DOHH2 (cell line): ENCODE measurements at regions not wholly inside any gene's neighbourhood (a gene's known extent, or its start where the extent isn't known, plus 50 kb on each side); places are given as distances from the start of the nearest gene placed in this dataset.
"Not testable (repeated sequence)": the region's sequence is repeated elsewhere in the genome, so short reads cannot be mapped to it uniquely, and the experiment has no call there.

Source experiments
- H3F3A ChIP-seq: fragments of 200-600 bp; sonication (generic), shearing (Covaris generic); 2 replicates; pipeline ENCODE4 v1.6.0; 2016; ENCODE audit warnings: antibody characterized with exemption, mild to moderate bottlenecking; ENCODE audit not compliant: control insufficient read depth, insufficient read depth
- H3K27ac ChIP-seq: fragments of 200-600 bp; sonication (generic); 2 replicates; pipeline ENCODE4 v1.5.1; 2014; ENCODE audit warnings: low read depth, mild to moderate bottlenecking, low read length, moderate library complexity
- H3K27me3 ChIP-seq: fragments of 200-600 bp; sonication (generic); 2 replicates; pipeline ENCODE4 v1.6.1; 2014; ENCODE audit warnings: mild to moderate bottlenecking, low read length, mixed read lengths; ENCODE audit not compliant: control insufficient read depth
- H3K36me3 ChIP-seq: fragments of 200-600 bp; sonication (generic); 2 replicates; pipeline ENCODE4 v1.6.1; 2014; ENCODE audit warnings: mild to moderate bottlenecking, low read length, moderate library complexity, mixed read lengths; ENCODE audit not compliant: control insufficient read depth
- H3K4me1 ChIP-seq: fragments of 200-600 bp; sonication (generic); 2 replicates; pipeline ENCODE4 v1.6.1; 2014; ENCODE audit warnings: mild to moderate bottlenecking, low read length, mixed read lengths; ENCODE audit not compliant: control insufficient read depth
- H3K4me2 ChIP-seq: fragments of 200-600 bp; sonication (generic); 2 replicates; pipeline ENCODE4 v1.6.0; 2014; ENCODE audit warnings: mild to moderate bottlenecking, low read length, moderate library complexity
- H3K4me3 ChIP-seq: fragments of 200-600 bp; sonication (generic); 2 replicates; pipeline ENCODE4 v1.5.1; 2014; ENCODE audit warnings: mild to moderate bottlenecking, low read length, mixed read lengths
- H3K79me2 ChIP-seq: fragments of 200-600 bp; sonication (generic); 2 replicates; pipeline ENCODE4 v1.6.1; 2014; ENCODE audit warnings: mild to moderate bottlenecking, low read length, mixed read lengths; ENCODE audit not compliant: control insufficient read depth
- H3K9me2 ChIP-seq: fragments of 200-600 bp; sonication (generic); replicated peaks from 2 replicates; pipeline ENCODE4 v1.6.1; 2014; ENCODE audit warnings: mild to moderate bottlenecking, low read length, mixed read lengths; ENCODE audit not compliant: control insufficient read depth
- H3K9me3 ChIP-seq: fragments of 200-600 bp; sonication (generic); 2 replicates; pipeline ENCODE4 v1.6.1; 2014; ENCODE audit warnings: antibody characterized with exemption, low read length, mixed read lengths; ENCODE audit not compliant: control insufficient read depth, insufficient read depth
- H4K20me1 ChIP-seq: fragments of 200-600 bp; sonication (generic); 2 replicates; pipeline ENCODE4 v1.6.0; 2014; ENCODE audit warnings: low read depth, mild to moderate bottlenecking, antibody characterized with exemption, low read length, moderate library complexity; ENCODE audit not compliant: control insufficient read depth, insufficient read depth
- EZH2phosphoT487 ChIP-seq: fragments of 200-600 bp; sonication (generic); IDR thresholded peaks from 2 replicates; pipeline ENCODE4 v1.6.1; 2017; ENCODE audit warnings: borderline replicate concordance, mild to moderate bottlenecking, antibody characterized with exemption, low read length, moderate library complexity, mixed read lengths
- TF ChIP-seq, protein P1 (sequence below): fragments of 200-600 bp; sonication (generic); IDR thresholded peaks from one replicate; pipeline ENCODE4 v1.5.1; 2014; ENCODE audit warnings: antibody characterized with exemption, mild to moderate bottlenecking, low read depth, low read length; ENCODE audit not compliant: poor library complexity, severe bottlenecking

DNA sequence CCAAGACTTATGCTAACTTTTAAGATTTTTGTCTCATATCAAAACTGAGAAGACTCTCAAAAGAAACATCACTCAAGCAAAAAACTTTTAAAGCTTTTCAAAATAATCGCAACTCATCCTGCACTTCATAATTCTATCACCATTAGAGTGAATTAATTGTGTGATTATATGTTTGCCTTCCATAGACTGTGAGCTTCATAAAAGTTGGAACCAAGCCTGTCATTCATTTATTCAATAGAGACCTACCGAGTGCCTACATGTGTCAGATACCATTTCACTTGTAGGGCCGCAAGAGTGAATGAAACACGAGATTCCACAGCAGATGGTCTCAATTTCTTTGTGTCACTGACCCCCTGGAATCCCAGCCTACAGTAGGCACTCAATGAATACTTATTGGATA lies 106.4 kb downstream of the RHOU start:
- TF ChIP-seq, protein P1, sequence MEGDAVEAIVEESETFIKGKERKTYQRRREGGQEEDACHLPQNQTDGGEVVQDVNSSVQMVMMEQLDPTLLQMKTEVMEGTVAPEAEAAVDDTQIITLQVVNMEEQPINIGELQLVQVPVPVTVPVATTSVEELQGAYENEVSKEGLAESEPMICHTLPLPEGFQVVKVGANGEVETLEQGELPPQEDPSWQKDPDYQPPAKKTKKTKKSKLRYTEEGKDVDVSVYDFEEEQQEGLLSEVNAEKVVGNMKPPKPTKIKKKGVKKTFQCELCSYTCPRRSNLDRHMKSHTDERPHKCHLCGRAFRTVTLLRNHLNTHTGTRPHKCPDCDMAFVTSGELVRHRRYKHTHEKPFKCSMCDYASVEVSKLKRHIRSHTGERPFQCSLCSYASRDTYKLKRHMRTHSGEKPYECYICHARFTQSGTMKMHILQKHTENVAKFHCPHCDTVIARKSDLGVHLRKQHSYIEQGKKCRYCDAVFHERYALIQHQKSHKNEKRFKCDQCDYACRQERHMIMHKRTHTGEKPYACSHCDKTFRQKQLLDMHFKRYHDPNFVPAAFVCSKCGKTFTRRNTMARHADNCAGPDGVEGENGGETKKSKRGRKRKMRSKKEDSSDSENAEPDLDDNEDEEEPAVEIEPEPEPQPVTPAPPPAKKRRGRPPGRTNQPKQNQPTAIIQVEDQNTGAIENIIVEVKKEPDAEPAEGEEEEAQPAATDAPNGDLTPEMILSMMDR: no peak
- no peak for TF ChIP-seq EZH2phosphoT487
- Histone ChIP-seq H3K36me3 (no peaks in the 10 kb centered on the region), H3K27me3 (no peaks in the 10 kb centered on the region), H3K4me2 (no peak overlapping the region), H3F3A (no peaks in the 10 kb centered on the region), H3K4me1 (no peaks in the 10 kb centered on the region), H4K20me1 (no peaks in the 10 kb centered on the region), H3K9me3 (no peaks in the 10 kb centered on the region), H3K4me3 (no peak overlapping the region), H3K9me2 (no peaks in the 10 kb centered on the region), H3K27ac (no peak overlapping the region), H3K79me2 (no peaks in the 10 kb centered on the region)

DNA sequence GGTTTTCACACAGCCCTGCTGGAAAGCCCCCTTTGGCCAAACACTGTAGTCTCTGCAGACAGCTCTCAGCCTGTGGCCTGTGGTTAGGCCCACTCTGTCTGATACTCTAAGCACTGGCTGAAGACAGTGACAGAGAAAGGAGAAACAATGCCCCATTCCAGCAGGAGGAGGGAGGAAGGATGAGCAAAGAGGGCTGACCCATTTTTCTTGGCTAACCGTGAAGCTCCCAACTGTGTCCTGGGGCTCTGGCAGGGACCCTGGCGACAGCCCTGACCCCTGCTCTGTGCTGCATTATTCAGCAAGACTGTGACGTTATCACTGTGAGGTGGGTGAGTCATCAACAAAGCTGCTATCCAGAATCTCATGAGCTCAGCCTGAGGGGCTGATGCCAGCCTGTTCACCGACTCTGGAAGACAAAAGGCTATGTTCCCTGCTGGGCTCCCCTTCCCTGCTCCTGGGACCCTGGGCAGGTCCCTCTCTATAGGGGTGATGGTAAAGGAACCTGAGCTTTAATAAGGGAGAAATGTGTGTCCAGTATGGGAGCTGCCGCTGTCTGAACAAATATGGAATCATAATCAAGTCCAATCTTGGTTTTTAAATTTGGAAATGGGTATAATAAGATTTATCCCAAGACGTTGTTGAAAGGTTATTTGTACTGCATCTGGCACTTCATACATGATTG lies 107.0 kb downstream of the RHOU start:
- TF ChIP-seq EZH2phosphoT487: no peak
- H3K27ac ChIP-seq: no peak overlapping the region
- H3K9me2 ChIP-seq: no peaks in the 10 kb centered on the region
- H3K27me3 ChIP-seq: no peaks in the 10 kb centered on the region
- no peaks in the 10 kb centered on the region for H3K9me3 ChIP-seq
- no peak overlapping the region for H3K4me2 ChIP-seq
- no peak overlapping the region for H3K4me3 ChIP-seq
- H3K79me2 ChIP-seq: no peaks in the 10 kb centered on the region
- H3K4me1 ChIP-seq: no peaks in the 10 kb centered on the region
- H4K20me1 ChIP-seq: no peaks in the 10 kb centered on the region
- H3K36me3 ChIP-seq: no peaks in the 10 kb centered on the region
- no peaks in the 10 kb centered on the region for H3F3A ChIP-seq

DNA sequence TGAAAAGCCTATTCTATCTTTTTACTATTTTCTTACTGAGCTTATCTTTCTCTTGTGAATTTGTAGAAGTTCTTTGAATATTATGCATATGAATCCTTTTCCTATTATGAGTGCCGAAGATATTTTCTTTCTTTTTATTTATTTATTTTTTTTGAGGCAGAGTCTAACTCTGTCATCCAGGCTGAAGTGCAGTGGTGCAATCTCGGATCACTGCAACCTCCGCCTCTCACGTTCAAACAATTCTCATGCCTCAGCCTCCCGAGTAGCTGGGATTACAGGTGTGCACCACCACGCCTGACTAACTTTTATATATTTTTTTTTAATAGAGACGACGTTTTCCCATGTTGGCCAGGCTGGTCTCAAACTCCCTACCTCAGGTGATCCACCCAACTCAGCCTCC lies 109.8 kb downstream of the RHOU start:
- no peaks in the 10 kb centered on the region for H3K9me2 ChIP-seq
- H3K4me2 ChIP-seq: no peak overlapping the region
- no peaks in the 10 kb centered on the region for H3K4me1 ChIP-seq
- H4K20me1 ChIP-seq: no peaks in the 10 kb centered on the region
- H3K36me3 ChIP-seq: no peaks in the 10 kb centered on the region
- H3K27ac ChIP-seq: no peak overlapping the region
- peaks cover 3% of the 10 kb centered on the region; the same call in 1 of the 2 replicates for H3K27me3 ChIP-seq
- H3K79me2 ChIP-seq: no peaks in the 10 kb centered on the region
- no peaks in the 10 kb centered on the region for H3K9me3 ChIP-seq
- no peak overlapping the region for H3K4me3 ChIP-seq
- TF ChIP-seq, protein P1: no peak
- TF ChIP-seq EZH2phosphoT487: no peak
- no peaks in the 10 kb centered on the region for H3F3A ChIP-seq

DNA sequence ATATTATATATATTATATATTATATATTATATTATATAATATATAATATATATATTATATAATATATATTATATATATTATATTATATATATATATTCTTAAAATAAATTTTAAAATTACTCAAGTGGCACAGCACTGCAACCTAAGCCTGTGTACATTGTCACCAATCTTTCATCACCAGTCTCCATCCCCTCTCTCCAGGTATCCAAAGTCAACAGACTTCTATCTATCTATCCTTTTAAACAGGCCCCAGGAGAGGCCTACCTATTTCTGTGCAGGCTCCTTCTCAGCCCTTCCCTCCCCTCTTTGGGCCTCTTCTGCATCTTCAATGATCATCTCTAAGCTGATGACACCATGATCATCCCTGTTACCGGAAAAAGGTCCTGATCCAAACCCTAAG lies 111.7 kb downstream of the RHOU start:
- no peaks in the 10 kb centered on the region for H3K36me3 ChIP-seq
- no peaks in the 10 kb centered on the region for H3K79me2 ChIP-seq

DNA sequence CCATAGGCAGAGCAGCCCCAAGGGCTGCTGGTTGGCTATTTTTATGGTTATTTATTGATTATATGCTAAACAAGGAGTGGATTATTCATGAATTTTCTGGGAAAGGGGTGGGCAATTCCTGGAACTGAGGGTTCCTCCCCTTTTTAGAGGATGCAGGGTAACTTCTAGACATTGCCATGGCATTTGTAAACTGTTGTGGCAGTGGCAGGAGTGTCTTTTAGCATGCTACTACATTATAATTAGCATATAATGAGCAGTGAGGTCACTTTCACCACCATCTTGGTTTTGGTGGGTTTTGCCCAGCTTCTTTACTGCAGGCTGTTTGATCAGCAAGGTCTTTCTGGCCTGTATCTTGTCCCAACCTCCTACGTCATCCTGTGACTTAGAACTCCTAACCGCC lies 112.2 kb downstream of the RHOU start:
- H4K20me1 ChIP-seq, H3K27me3 ChIP-seq, H3K4me1 ChIP-seq, H3K27ac ChIP-seq, H3K4me2 ChIP-seq, H3K4me3 ChIP-seq, H3K79me2 ChIP-seq, H3K9me3 ChIP-seq, H3K36me3 ChIP-seq, H3K9me2 ChIP-seq, H3F3A ChIP-seq: not testable (repeated sequence)

More for the DNA sequence above, 111.7 kb downstream of the RHOU start:
- H3K4me3 ChIP-seq: no peak overlapping the region
- H3K4me1 ChIP-seq: no peaks in the 10 kb centered on the region
- no peak overlapping the region for H3K27ac ChIP-seq
- peaks cover 3% of the 10 kb centered on the region; the same call in 1 of the 2 replicates for H3K27me3 ChIP-seq
- H4K20me1 ChIP-seq: no peaks in the 10 kb centered on the region
- no peaks in the 10 kb centered on the region for H3K9me3 ChIP-seq
- H3K9me2 ChIP-seq: no peaks in the 10 kb centered on the region
- TF ChIP-seq, protein P1: no peak
- no peak for TF ChIP-seq EZH2phosphoT487
- no peaks in the 10 kb centered on the region for H3F3A ChIP-seq
- H3K4me2 ChIP-seq: no peak overlapping the region
